ENCODE measurements at regions not wholly inside any gene's neighbourhood (a gene's known extent, or its start where the extent isn't known, plus 50 kb on each side); places are given as distances from the start of the nearest gene placed in this dataset.

DNA sequence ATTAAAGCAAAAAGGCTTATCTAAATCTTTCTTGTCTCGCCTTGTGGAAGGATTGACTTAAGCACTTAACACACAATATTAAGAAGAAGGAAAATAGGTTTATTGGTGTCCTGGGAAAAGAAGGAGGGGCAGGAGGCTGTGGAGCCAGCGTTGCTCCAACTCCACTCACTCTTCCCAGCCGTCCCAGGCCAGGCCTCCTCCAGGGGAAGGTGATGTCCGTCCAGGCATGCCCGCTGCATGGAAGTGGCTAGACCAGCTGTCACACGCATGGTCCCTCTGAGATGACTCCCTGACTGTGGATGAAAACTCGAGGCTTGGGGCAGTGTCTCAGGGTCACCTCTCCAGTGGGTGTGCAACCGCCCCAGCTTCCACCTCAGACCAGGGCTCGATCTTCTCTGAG is 281.1 kb downstream of the GALR1 start:
- TF ChIP-seq POLR2A (IDR thresholded peaks at IDR 0.05; ENCODE audit: low read length), result no peak
- no peak for TF ChIP-seq GATA1 (IDR thresholded peaks at IDR 0.05; ENCODE audit: low read depth, low read length)
- no peak for DNase-seq

DNA sequence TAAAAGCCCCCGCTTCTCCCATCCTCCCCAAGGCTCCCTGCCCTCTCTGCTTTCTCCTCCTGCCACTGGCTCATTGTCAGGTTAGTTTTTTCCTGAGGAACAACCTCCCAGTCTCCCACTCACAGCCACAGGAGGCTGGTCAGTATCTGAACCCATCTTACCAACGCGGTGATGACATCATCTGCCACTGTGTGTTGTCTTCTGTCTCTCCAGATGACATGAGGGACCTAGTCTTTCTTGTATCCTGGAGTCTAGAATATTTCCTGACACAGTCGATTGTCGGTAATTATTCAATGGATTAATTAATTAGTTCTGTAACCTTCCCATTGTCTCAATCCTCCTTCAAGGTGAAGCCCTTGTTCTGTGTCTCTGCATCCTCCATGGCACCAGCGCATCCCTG is 290.2 kb downstream of the GALR1 start:
- no peak for TF ChIP-seq GATA1 (IDR thresholded peaks at IDR 0.05; ENCODE audit: low read depth, low read length)
- no peak for TF ChIP-seq POLR2A (IDR thresholded peaks at IDR 0.05; ENCODE audit: low read length)
- DNase-seq, result no peak

DNA sequence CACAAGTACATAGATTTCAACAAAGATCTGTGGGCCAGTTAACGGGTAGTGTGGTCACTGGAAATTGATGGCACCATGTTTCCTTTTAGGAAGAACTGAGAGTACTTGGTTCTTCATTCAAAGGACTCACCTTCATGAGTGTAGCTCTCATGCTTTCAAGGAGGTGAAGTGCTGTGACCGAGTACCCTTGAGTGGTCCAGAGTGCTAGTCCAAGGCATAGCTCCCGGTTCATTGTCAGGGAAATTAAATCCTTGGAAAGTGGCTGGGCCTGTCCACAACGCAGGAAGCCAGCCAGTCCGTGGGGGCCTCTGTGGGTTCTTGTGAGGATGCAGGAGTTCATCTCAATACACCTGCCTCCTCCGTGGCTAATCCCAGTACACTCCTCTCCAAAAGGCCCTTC is 295.1 kb downstream of the GALR1 start:
- no peak for DNase-seq
- no peak for TF ChIP-seq POLR2A (IDR thresholded peaks at IDR 0.05; ENCODE audit: low read length)
- TF ChIP-seq GATA1 (IDR thresholded peaks at IDR 0.05; ENCODE audit: low read depth, low read length), result no peak

DNA sequence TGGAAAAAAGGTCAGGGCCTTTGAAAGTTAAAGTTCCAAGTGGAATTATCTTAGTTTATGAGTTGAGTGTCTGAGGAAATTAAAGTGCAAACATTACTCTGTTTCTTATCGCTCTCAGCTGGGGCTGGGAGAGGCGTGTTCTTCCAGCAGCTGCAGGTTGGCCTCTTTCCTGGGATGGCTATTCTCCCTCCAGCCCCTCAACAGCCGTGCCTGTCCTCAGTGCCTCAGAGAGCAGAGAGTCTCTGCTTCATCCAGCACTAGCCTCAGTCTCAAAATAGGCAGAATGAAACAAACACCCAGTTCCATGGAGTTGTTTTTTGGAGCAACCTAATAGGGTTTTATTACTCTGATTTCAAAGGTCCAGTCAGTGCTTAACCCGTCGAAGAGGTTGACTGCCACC is 298.1 kb downstream of the GALR1 start:
- TF ChIP-seq POLR2A (IDR thresholded peaks at IDR 0.05; ENCODE audit: low read length), result no peak
- no peak for TF ChIP-seq GATA1 (IDR thresholded peaks at IDR 0.05; ENCODE audit: low read depth, low read length)
- DNase-seq, result no peak

DNA sequence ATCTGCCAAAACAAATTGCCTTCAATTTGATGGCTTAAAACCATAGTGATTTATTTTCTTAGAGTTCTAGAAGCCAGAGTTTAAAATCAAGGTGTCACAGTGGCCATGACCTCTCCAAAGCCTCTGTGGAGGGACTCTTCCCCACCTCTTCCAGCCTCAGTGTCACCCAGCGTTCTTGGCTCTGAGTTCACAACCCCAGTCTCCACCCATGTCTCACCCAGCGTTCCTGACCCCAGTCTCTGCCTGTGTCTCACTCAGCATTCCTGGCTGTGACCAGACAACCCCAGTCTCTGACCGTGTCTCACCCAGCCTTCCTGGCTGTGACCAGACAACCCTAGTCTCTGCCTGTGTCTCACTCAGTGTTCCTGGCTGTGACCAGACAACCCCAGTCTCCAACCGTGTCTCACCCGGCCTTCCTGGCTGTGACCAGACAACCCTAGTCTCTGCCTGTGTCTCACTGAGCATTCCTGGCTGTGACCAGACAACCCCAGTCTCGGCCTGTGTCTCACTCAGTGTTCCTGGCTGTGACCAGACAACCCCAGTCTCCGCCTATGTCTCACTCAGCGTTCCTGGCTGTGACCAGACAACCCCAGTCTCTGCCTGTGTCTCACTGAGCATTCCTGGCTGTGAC is 299.3 kb downstream of the GALR1 start:
- no peak for TF ChIP-seq GATA1 (IDR thresholded peaks at IDR 0.05; ENCODE audit: low read depth, low read length)
- no peak for TF ChIP-seq POLR2A (IDR thresholded peaks at IDR 0.05; ENCODE audit: low read length)
- DNase-seq, result no peak

DNA sequence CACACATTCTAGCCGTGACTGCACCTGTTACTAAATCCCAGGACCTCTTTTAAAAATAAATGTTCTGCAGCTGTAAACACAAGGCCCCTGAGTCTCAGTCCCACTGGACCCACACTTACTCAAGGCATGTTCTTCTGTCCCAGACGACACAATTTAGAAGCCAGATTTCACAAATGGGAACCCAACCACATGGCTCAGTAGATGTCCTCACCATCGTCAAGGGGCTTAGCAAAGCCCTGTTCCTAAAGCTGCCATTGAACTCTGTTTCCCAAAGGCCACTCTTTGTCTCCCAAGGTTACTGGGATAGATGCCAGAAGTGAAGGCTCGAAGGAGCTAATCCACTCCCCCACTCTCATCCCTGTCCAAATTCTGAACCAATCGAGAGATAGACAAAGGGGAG is 301.0 kb downstream of the GALR1 start:
- TF ChIP-seq GATA1 (IDR thresholded peaks at IDR 0.05; ENCODE audit: low read depth, low read length), result no peak
- TF ChIP-seq POLR2A (IDR thresholded peaks at IDR 0.05; ENCODE audit: low read length), result no peak
- no peak for DNase-seq

DNA sequence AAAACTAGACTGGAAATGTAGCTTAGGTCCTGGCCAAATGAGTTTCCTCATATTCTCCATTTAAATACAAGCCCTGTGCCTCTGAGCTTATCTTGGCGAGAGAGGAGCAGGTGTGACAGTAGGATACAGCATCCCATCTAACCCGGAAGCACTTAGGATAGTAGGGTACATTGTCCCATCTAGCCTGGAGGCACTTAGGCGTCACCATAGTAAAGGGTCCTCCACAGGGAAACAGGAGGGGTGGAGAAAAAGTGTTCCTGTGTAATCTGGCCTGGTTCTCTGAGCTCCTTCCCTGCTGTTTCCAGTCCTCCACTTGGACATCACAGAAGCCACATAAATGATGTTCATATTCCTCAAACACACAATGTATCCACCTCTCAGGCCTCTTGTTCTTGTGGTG is 301.4 kb downstream of the GALR1 start:
- DNase-seq, result no peak
- TF ChIP-seq GATA1 (IDR thresholded peaks at IDR 0.05; ENCODE audit: low read depth, low read length), result no peak
- TF ChIP-seq POLR2A (IDR thresholded peaks at IDR 0.05; ENCODE audit: low read length), result no peak

DNA sequence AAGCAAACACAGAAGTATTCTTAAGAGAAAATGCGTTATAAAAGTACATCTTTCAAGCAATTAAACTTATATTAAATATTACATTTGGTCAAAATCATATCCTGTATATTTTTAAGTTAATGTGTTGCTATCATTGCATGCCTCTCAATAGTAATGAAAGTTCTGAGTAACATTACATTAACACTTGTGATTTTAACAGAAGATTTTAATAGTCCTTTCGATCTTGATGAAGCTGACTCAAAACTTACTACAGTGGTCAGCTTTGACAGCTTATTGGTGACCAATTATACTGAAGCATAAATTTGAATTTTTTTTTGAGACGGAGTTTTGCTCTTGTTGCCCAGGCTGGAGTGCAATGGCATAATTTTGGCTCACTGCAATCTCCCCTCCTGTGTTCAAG is 303.3 kb downstream of the GALR1 start:
- TF ChIP-seq GATA1 (IDR thresholded peaks at IDR 0.05; ENCODE audit: low read depth, low read length) (no peak), POLR2A (IDR thresholded peaks at IDR 0.05; ENCODE audit: low read length) (no peak)
- no peak for DNase-seq

DNA sequence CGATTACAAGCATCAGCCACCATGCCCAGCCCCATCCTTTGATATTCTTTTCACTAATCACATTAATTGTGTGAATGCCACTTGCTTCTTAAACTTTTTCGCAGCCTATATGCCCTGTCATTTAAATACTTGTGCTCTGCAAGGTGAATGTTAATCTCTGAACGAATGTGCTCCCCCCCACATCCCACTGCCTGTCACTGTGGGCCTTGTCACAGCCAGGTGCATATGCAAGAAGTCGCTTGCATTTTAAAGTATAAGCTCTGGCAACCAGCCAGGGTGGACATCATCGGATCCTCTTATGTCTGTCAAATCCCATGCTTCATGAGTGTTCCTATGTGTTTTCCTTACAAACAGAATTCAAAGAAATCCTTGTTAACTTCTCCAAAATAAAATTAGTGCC is 304.4 kb downstream of the GALR1 start:
- no peak for DNase-seq
- TF ChIP-seq POLR2A (IDR thresholded peaks at IDR 0.05; ENCODE audit: low read length), result no peak
- no peak for TF ChIP-seq GATA1 (IDR thresholded peaks at IDR 0.05; ENCODE audit: low read depth, low read length)

DNA sequence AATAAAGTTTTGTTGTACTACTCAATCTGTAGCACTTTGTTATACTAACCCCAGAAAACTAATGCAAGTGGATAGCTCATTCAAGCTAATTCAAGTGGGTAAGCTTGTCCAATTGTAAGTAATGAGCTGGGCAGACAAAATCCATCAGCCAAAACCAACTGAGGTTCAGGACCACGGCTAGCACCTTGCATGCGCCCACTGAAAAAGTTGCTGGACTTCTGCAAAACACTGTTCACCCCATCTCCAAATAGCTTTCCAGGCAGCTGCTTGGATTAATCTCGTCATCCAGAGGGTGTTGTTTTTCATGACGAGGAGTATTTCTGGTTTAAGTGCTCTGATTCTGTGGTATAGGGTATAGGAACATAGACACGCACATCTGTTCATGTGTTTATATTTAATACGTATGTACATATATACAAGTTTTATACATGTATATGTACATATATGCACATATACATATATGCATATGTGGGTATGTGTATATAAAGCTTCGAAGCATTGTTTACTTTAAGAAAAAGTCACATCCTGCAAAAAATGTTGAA is 307.5 kb downstream of the GALR1 start:
- DNase-seq, result no peak
- no peak for TF ChIP-seq POLR2A (IDR thresholded peaks at IDR 0.05; ENCODE audit: low read length)

DNA sequence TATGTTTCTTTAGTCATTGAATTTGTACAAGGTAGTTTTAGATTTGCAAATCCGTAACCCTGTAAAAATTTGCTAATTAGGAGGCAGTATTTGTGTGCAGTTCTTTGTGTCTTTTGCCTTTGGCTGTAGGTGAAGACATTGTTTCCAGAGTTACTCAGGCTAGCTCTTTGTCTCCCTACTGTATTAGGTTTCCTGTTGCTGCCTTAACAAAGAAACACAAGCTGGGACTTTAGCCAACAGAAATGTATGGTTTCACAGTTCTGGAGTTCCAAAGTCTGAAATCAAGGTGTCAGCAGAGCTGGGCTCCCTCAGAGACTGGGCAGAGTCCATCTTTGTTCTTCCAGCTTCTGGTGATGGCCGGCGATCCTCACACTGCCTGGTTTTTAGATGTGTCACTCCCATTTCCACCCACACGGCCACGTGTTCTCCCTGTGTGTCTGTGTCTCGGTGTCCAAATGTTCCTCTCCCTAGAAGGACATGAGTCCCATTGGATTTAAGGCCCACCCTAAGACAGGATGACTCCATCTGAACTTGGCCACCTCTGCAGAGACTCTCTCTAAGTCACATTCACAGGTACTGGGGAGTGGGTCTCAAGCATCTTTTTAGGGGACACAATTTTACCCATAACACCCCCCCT is 309.7 kb downstream of the GALR1 start:
- TF ChIP-seq GATA1 (IDR thresholded peaks at IDR 0.05; ENCODE audit: low read depth, low read length) (no peak), POLR2A (IDR thresholded peaks at IDR 0.05; ENCODE audit: low read length) (no peak)
- no peak for DNase-seq

DNA sequence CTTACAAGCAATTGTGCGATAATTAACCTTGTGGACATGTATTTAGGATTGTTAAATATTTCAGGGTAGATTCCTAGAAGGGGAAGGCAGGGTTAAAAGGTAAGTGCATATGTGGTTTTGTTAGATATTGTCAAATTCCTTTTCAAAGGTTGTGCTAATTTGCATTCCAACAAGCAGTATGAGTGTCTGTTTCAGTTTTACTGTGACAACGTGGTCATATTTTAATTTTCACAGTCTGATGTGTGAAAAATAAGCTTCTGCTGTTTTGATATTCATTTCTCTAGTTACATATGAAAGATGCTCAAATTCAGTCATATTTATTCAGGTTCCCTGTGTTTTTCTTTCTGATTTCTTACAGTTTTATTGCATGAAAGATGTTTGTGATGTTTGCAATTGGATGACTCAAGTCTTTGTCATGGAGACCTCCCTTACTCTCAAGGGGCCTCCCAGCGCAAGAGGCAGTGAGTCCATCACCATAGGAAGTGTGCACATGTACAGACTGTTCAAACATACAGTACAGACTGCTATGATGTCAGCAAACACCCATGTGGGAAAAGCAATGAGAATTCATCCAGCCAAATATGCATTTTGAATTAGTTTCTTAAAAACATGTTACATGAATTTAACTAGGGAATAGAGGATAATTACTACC is 310.8 kb downstream of the GALR1 start:
- DNase-seq, result no peak
- TF ChIP-seq POLR2A (IDR thresholded peaks at IDR 0.05; ENCODE audit: low read length) (no peak), GATA1 (IDR thresholded peaks at IDR 0.05; ENCODE audit: low read depth, low read length) (no peak)

DNA sequence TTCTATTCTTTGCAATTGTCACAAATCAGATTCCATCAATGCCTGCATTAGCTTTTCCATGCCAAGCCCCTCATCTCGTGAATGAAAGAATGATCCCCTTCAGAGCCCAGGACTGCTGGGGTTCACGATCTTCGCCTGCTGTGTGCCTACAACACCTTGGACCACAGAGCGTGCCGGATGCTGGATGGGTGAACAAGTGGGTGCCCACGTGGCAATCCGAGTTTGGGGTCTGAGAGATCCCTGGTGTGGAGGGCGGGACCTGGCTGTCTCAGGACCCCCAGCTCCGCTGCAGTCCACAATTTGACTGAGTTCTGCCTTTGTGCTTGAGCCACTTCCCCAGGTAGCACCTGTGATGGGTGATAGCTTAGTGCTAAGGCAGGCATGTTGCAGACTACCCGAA is 317.0 kb downstream of the GALR1 start:
- no peak for TF ChIP-seq GATA1 (IDR thresholded peaks at IDR 0.05; ENCODE audit: low read depth, low read length)
- TF ChIP-seq POLR2A (IDR thresholded peaks at IDR 0.05; ENCODE audit: low read length), result no peak
- no peak for DNase-seq

DNA sequence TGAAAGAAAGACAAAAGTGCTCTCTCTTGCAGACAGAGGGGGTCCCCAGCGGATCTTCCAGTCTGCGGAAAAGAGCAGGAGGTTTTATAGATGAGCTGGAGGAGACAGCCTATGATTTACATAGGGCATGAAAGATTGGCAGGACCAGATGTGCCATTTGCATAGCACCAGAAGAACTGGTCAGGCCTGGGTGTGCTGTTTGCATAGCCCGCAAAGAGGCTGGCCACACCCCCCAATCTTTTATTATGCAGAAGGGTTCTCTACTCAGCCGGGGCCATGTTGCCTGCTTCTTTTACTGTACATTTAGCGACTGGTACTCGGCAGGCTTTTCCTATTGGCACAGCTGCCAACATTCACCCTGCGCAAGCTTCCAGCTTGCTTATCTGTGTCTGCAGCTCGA is 317.6 kb downstream of the GALR1 start:
- TF ChIP-seq POLR2A (IDR thresholded peaks at IDR 0.05; ENCODE audit: low read length), result no peak
- no peak for TF ChIP-seq GATA1 (IDR thresholded peaks at IDR 0.05; ENCODE audit: low read depth, low read length)
- no peak for DNase-seq

DNA sequence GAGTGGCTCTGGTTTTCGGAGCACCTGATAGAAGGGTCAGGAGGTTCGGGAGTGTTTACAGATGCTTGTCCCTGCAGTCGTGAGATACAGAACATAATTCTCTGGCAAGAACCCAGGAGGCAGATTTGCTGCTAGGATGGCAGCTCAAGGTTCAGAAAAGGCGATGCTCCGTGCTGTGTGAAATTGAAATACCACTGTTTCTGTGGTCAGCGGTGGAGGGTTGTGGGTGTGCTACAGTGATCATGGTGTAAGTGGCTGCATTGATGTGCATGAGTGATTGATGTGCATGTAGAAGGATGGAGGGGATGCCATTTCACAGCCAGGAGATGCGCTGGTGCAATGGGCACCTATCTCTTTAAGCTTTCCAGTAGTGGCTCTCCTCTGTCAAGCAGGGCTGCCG is 322.1 kb downstream of the GALR1 start:
- TF ChIP-seq GATA1 (IDR thresholded peaks at IDR 0.05; ENCODE audit: low read depth, low read length), result no peak
- TF ChIP-seq POLR2A (IDR thresholded peaks at IDR 0.05; ENCODE audit: low read length), result no peak
- DNase-seq, result no peak

Data from erythroblast (primary cell).